HCT116 (cell line): ENCODE measurements at regions not wholly inside any gene's neighbourhood (a gene's known extent, or its start where the extent isn't known, plus 50 kb on each side); places are given as distances from the start of the nearest gene placed in this dataset.

Source experiments
- ATAC-seq: fragments of 200-7000 bp; cut with Tn5 transposase; 2 replicates; pipeline ENCODE4 v1.9.1; 2020; ENCODE audit warnings: mild to moderate bottlenecking, moderate library complexity
- BruUV-seq: library from RNA; stranded (reverse); fragments of 400-500 nt; replicated peaks from 2 replicates; lab custom pipeline; 2021; lab: Mats Ljungman, UMichigan
- CTCF ChIA-PET: fragments of 300-600 bp; sonication (Branson Sonifier 250); formaldehyde crosslinking; loops from one replicate; lab custom pipeline; 2021; ENCODE audit warnings: antibody characterized with exemption; lab: Charles Lee
- POLR2A ChIA-PET: fragments of 300-600, 350-600 bp; sonication (Branson Sonifier 250); formaldehyde crosslinking; loops from one replicate; lab custom pipeline; 2021; ENCODE audit warnings: antibody characterized with exemption; lab: Charles Lee
- RAD21 ChIA-PET, 2 experiments: fragments of 300-600 bp; sonication (Branson Sonifier 250); formaldehyde crosslinking; loops; one replicate each; lab custom pipeline; 2023; ENCODE audit warnings: low total read pairs in 2 of 2; ENCODE audit not compliant: uncharacterized antibody in 2 of 2, unreplicated experiment in 2 of 2, low non-redundant PET in 1 of 2; lab: Charles Lee
- DNase-seq: peaks from one replicate; pipeline ENCODE4 v3.0.0-alpha.2; 2010; ENCODE audit warnings: low read depth, low spot score
- H2AFZ ChIP-seq: fragments of 200-600 bp; shearing (Covaris generic), sonication (generic); 2 replicates; pipeline ENCODE4 v1.6.1; 2017; ENCODE audit warnings: low read depth, mixed run types, mixed read lengths, antibody characterized with exemption, low read length; ENCODE audit not compliant: poor library complexity, severe bottlenecking
- H3K27ac ChIP-seq: 2 replicates; pipeline ENCODE4 v1.5.1; 2012; ENCODE audit warnings: low read depth, low read length
- H3K27me3 ChIP-seq: fragments of 200-600 bp; sonication (generic); 2 replicates; pipeline ENCODE4 v1.6.1; 2016; ENCODE audit warnings: mixed run types, low read length, mixed read lengths; ENCODE audit not compliant: insufficient read depth
- H3K36me3 ChIP-seq, 2 experiments: fragments of 200-500 bp in 1 of 2; fragments of 200-600 bp in 1 of 2; sonication (Bioruptor generic) in 1 of 2; sonication (generic) in 1 of 2; 2 replicates each; pipeline versions ENCODE4 v1.5.1 to v1.6.1; 2014 to 2016; ENCODE audit warnings: low read length in 2 of 2, inconsistent platforms in 1 of 2, mixed read lengths in 1 of 2, mixed run types in 1 of 2; ENCODE audit not compliant: insufficient read depth in 2 of 2, control insufficient read depth in 1 of 2
- H3K4me1 ChIP-seq, 2 experiments: fragments of 200-600 bp in 1 of 2; sonication (generic) in 1 of 2; 2 replicates each; pipeline versions ENCODE4 v1.5.1 to v1.6.1; 2012 to 2017; ENCODE audit warnings: low read length in 2 of 2, inconsistent platforms in 1 of 2, mild to moderate bottlenecking in 1 of 2, mixed read lengths in 1 of 2, mixed run types in 1 of 2, moderate library complexity in 1 of 2; ENCODE audit not compliant: insufficient read depth in 2 of 2, control insufficient read depth in 1 of 2
- H3K4me2 ChIP-seq: fragments of 200-600 bp; sonication (generic); 2 replicates; pipeline ENCODE4 v1.6.1; 2017; ENCODE audit warnings: mixed run types, low read length, mixed read lengths
- H3K4me3 ChIP-seq, 2 experiments: fragments of 200-600 bp in 1 of 2; sonication (generic) in 1 of 2; replicated peaks in 1 of 2; 2 replicates each; pipeline ENCODE4 v1.5.1; 2011 to 2016; ENCODE audit warnings: low read length in 2 of 2, control low read depth in 1 of 2, low read depth in 1 of 2, mild to moderate bottlenecking in 1 of 2, mixed read lengths in 1 of 2, mixed run types in 1 of 2
- H3K79me2 ChIP-seq: fragments of 200-600 bp; sonication (generic); 2 replicates; pipeline ENCODE4 v1.6.1; 2017; ENCODE audit warnings: mild to moderate bottlenecking, mixed run types, low read length, moderate library complexity, mixed read lengths; ENCODE audit not compliant: insufficient read depth
- H3K9ac ChIP-seq: fragments of 200-600 bp; sonication (generic); 2 replicates; pipeline ENCODE4 v1.6.1; 2016; ENCODE audit warnings: low read length, mixed read lengths
- H3K9me2 ChIP-seq: fragments of 200-600 bp; sonication (generic), shearing (Covaris generic); 2 replicates; pipeline ENCODE4 v1.6.1; 2017; ENCODE audit warnings: mixed run types, mild to moderate bottlenecking, moderate library complexity; ENCODE audit not compliant: insufficient read depth
- H3K9me3 ChIP-seq, 2 experiments: fragments of 200-500 bp in 1 of 2; fragments of 200-600 bp in 1 of 2; sonication (Bioruptor generic) in 1 of 2; sonication (generic) in 1 of 2; 2 replicates each; pipeline ENCODE4 v1.6.1; 2014 to 2017; ENCODE audit warnings: low read length in 2 of 2, mixed read lengths in 2 of 2, inconsistent platforms in 1 of 2, low read depth in 1 of 2, mild to moderate bottlenecking in 1 of 2, mixed run types in 1 of 2, moderate library complexity in 1 of 2; ENCODE audit not compliant: control insufficient read depth in 1 of 2, insufficient read depth in 1 of 2
- H4K20me1 ChIP-seq: fragments of 200-600 bp; sonication (generic), shearing (Covaris generic); 2 replicates; pipeline ENCODE4 v1.6.1; 2017; ENCODE audit warnings: mixed run types, mild to moderate bottlenecking, moderate library complexity; ENCODE audit not compliant: insufficient read depth
- CBX3 ChIP-seq: IDR thresholded peaks from 2 replicates; pipeline ENCODE4 v1.6.1; 2012; ENCODE audit warnings: low read depth
- CEBPB ChIP-seq: IDR thresholded peaks from 2 replicates; pipeline ENCODE4 v1.6.1; 2012; ENCODE audit warnings: low read depth
- CTCF ChIP-seq, 3 experiments: fragments of 200-600 bp in 1 of 3; sonication (generic) in 1 of 3; IDR thresholded peaks in 2 of 3; conservative IDR thresholded peaks in 1 of 3; 2 replicates each; pipeline ENCODE4 v1.5.1; 2012 to 2017; ENCODE audit warnings: low read depth in 2 of 3, low read length in 2 of 3, antibody characterized with exemption in 1 of 3, borderline replicate concordance in 1 of 3, control low read depth in 1 of 3, mild to moderate bottlenecking in 1 of 3, mixed read lengths in 1 of 3, mixed run types in 1 of 3, moderate library complexity in 1 of 3; ENCODE audit not compliant: insufficient read depth in 1 of 3
- ELF1 ChIP-seq: IDR thresholded peaks from 2 replicates; pipeline ENCODE4 v1.6.1; 2012; ENCODE audit warnings: low read depth, borderline replicate concordance
- EZH2 ChIP-seq: fragments of 200-600 bp; sonication (generic); IDR thresholded peaks from 2 replicates; pipeline ENCODE4 v1.6.1; 2017; ENCODE audit warnings: antibody characterized with exemption, mixed run types
- EZH2phosphoT487 ChIP-seq: fragments of 200-600 bp; IDR thresholded peaks from 2 replicates; pipeline ENCODE4 v1.6.1; 2018; ENCODE audit warnings: antibody characterized with exemption, borderline replicate concordance
- FOSL1 ChIP-seq: IDR thresholded peaks from 2 replicates; pipeline ENCODE4 v1.6.1; 2012; ENCODE audit warnings: low read depth
- POLR2A ChIP-seq: IDR thresholded peaks from 2 replicates; pipeline ENCODE4 v1.7.0; 2011; ENCODE audit warnings: borderline replicate concordance; ENCODE audit not compliant: insufficient read depth, insufficient read length; ENCODE audit errors: extremely low read depth
- POLR2AphosphoS5 ChIP-seq: IDR thresholded peaks from 2 replicates; pipeline ENCODE4 v1.6.1; 2011; ENCODE audit warnings: mild to moderate bottlenecking, low read depth, low read length, moderate library complexity
- RAD21 ChIP-seq: IDR thresholded peaks from 2 replicates; pipeline ENCODE4 v1.6.1; 2012; ENCODE audit warnings: low read depth, mild to moderate bottlenecking
- SP1 ChIP-seq: IDR thresholded peaks from 2 replicates; pipeline ENCODE4 v1.6.1; 2012; ENCODE audit warnings: low read depth
- SRF ChIP-seq: IDR thresholded peaks from 2 replicates; pipeline ENCODE4 v1.6.1; 2012; ENCODE audit warnings: low read depth
- ZFX ChIP-seq: fragments of 450-650 bp; IDR thresholded peaks from 2 replicates; pipeline ENCODE4 v1.6.1; 2017
- intact Hi-C: fragments of 100-400 bp; cut with micrococcal nuclease; formaldehyde crosslinking; loops from 2 replicates; pipeline ENCODE4 v1.10.0; 2022

- ATAC-seq (no peak), DNase-seq (no peak)
- ChIA-PET POLR2A (no interaction called here), CTCF (interaction anchor here (1.0 kb wide), 1 partner anchor 34 kb away, joined by 3 read pairs; no protein-coding TSS in a partner anchor), RAD21 (no interaction called here)
- Histone ChIP-seq H2AFZ (no peak overlapping the region), H3K9me2 (no peaks in the 10 kb centered on the region), H3K9ac (no peak overlapping the region), H3K4me2 (no peak overlapping the region), H3K79me2 (no peaks in the 10 kb centered on the region), H4K20me1 (no peaks in the 10 kb centered on the region), H3K36me3 (no peaks in the 10 kb centered on the region), H3K4me1 (no peaks in the 10 kb centered on the region), H3K27ac (no peak overlapping the region), H3K4me3 (no peak overlapping the region), H3K27me3 (no peaks in the 10 kb centered on the region), H3K9me3 (no peaks in the 10 kb centered on the region; a peak in 1 of 4 replicates)
- BruUV-seq, result no TSS peak
- intact Hi-C loops, result no loop called here
- no peak for TF ChIP-seq RAD21
- TF ChIP-seq FOSL1, result no peak
- no peak for TF ChIP-seq ZFX
- TF ChIP-seq CEBPB, result no peak
- no peak for TF ChIP-seq EZH2phosphoT487
- TF ChIP-seq ELF1, result no peak
Observed at GRCh38 chr2:198622986-198623730, 818.8 kb downstream of the PLCL1 start.

GRCh38 chr2:198615972-198616371, 811.6 kb downstream of the PLCL1 start:
- no peaks in the 10 kb centered on the region for H3K9me3 ChIP-seq
- no peaks in the 10 kb centered on the region for H4K20me1 ChIP-seq
- H3K27ac ChIP-seq, result no peak overlapping the region
- RAD21 ChIA-PET, result no interaction called here
- H3K36me3 ChIP-seq, result no peaks in the 10 kb centered on the region
- no peaks in the 10 kb centered on the region for H3K9me2 ChIP-seq
- TF ChIP-seq EZH2, result no peak
- TF ChIP-seq ZFX, result no peak
- no peak for TF ChIP-seq CBX3
- no peak for TF ChIP-seq EZH2phosphoT487
- no peak for TF ChIP-seq SP1
- TF ChIP-seq FOSL1, result no peak
- TF ChIP-seq CTCF (IDR thresholded peaks at IDR 0.05 in 2 of 3, conservative IDR thresholded peaks at IDR 0.05 in 1 of 3; ENCODE audit: borderline replicate concordance in 1 of 3, insufficient read depth in 1 of 3, low read depth in 2 of 3, low read length in 2 of 3), result no peak
- TF ChIP-seq POLR2A, result no peak
- TF ChIP-seq POLR2AphosphoS5, result no peak
- TF ChIP-seq SRF, result no peak
- no peak for TF ChIP-seq RAD21
- no peak for TF ChIP-seq CEBPB
- no TSS peak for BruUV-seq
- no peak overlapping the region for H3K4me2 ChIP-seq
- no peak overlapping the region for H3K4me3 ChIP-seq
- DNase-seq (no peak), ATAC-seq (no peak)
- H2AFZ ChIP-seq, result no peak overlapping the region
- CTCF ChIA-PET, result no interaction called here
- H3K4me1 ChIP-seq, result no peaks in the 10 kb centered on the region
- intact Hi-C loops, result no loop called here
- POLR2A ChIA-PET, result no interaction called here
- H3K79me2 ChIP-seq, result no peaks in the 10 kb centered on the region
- no peak overlapping the region for H3K9ac ChIP-seq
- no peaks in the 10 kb centered on the region; the same call in 1 of the 2 replicates for H3K27me3 ChIP-seq
